GM03348 (cell line): ENCODE measurements at regions not wholly inside any gene's neighbourhood (a gene's known extent, or its start where the extent isn't known, plus 50 kb on each side); places are given as distances from the start of the nearest gene placed in this dataset.

Experiments used
- DNase-seq: peaks from one replicate; pipeline ENCODE4 v3.0.0; 2012; ENCODE audit warnings: low spot score

- no peak for DNase-seq
These were observed 223.8 kb downstream of the TTC32 start for GRCh38 chr2:19677825-19678518.

GRCh38 chr2:19677215-19677777 lies 224.5 kb downstream of the TTC32 start:
- DNase-seq: no peak

- DNase-seq: no peak
These were observed 225.0 kb downstream of the TTC32 start for GRCh38 chr2:19676770-19677169.

DNA sequence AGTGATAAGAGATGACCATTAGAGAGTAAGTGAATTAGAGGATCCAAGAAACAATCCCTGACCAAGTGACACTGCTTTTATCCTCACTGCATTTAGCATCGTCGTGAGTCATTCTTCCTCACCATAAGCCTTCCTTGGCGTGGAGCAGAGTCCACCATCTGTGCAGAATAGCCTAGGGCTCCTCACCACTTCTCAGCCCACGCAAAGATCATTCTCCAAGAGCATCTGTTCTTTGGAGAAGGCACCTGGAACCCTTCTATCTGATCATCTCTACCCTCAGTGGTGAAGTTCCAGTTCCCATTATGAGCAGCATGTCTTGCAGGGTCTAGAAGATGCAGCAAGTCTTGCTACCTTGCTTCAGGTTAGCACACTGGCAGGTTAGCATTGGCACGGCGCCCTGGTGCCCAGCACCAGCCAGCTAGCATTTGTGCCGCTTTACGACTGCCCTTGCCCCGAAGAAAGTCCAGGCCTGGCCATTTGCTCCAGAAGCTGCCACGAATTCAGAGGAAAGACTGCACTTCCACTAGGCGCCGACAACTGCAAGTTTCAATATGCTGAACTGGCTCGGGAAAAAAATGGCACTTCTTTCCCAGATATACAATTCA lies 225.8 kb downstream of the TTC32 start:
- DNase-seq: peak; percentile 80

DNA sequence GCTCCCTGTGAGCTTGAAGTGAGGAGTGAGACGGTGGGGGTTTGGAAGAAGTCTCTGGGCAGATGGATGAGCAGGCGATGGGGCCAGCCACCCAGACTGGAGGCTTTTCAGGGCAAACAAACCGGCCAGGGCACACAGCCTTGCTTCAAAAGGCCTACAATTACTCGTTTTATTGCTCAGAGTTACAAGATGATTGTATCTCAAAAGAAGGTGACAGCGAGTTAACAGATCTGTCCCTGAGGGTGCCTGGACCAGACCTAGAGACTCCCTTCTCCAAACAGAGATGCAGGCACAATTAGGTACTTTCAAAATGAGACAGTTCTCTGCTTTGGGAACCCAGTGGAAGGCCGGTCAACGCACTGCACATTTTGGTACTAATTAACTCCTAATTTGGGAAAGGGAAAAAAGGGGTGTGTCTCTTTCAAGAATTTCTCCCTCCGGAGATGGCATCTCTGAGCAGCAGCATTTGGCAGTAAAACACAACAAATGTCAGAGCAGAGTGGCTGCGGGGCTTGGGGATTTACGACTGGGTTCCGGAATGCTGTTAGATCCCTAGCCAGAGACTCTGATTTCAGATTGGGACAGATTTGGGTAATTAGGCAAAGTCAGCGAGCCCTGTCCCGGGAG lies 226.7 kb downstream of the TTC32 start:
- no peak for DNase-seq

DNA sequence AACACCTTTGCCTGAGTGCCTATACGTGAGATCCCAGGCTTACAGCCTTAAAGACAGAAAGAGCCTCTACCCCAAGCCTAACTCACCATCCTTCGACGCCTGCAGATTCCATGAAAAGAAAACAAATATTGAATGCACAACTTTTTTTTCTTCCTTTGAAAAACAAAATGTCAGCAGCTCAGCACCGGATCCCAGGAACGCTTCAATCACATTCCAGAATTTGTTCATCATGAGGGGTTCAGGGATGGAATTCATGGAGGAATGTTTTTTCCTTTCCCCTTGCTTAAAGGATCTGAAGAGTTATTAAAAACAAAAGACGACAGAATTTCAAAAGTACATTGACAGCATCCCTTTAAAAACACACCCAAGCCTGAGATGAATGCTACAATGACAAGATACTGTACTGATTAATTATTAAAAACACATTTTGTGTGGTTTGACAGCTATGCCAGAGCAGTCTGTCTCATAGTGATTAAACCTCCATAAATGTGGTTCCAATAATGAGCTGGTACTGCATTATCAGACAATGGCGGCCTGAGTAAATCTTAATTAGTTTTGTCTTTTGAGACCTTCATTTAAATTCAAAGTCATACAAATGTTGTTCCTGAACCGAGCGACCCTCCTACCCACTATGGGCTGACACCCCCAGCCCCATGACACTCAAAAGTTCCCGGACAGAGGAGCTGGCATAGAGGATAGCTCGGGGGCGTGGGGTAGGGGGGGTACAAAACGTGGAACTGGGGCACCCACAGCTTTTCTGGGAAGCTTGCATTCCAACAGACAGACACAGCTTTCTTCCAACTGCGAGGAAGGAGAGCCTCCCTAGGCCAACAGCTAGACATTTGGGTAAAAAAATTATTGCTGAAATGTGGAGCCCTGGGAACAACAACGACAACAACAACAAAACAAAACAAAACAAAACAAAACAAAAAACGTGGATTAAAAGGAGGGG lies 227.5 kb downstream of the TTC32 start:
- DNase-seq: peak; percentile 64

GRCh38 chr2:19673213-19673791 lies 228.5 kb downstream of the TTC32 start:
- DNase-seq: peak; percentile 33

- no peak for DNase-seq
These were observed 229.9 kb downstream of the TTC32 start for GRCh38 chr2:19671916-19672315.

GRCh38 chr2:19671311-19671710 lies 230.5 kb downstream of the TTC32 start:
- DNase-seq: no peak

DNA sequence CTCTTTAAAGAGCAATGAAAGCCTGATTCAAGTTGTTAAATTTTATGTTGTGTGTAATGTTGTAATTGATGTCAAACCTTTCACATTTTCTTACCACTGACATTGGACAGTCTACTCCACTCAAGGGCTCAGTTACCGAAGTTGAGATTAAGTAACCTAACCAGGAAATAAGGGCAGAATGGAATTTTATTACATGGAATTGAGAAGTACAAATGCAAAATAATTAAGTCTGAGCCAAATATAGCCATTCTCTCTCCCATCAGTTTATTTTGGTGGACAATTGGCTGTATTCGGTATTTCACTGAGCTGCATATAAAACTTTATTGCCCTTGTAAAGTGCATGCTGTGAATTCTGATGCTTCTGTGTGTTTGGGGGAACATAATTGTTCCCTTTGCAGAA lies 231.5 kb downstream of the TTC32 start:
- no peak for DNase-seq

DNA sequence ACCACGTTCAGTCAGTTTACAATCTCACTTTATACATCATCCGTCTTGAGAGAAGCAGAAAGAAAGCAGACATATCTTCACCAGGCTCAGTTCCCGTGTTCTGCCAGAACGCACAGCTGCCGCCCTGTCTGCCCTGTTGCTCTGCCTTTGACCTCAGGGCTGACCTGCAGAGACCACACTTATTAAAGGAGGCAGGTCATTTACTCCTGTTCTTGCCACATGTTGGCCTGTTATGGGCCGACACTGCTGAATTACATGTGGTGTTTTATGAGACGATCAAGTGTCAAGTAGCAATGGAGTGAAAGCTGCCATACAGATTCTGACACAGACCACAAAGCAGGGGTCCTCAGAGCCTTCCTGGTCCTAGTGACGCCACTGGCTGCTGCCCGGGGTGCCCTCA lies 232.2 kb downstream of the TTC32 start:
- DNase-seq: no peak

DNA sequence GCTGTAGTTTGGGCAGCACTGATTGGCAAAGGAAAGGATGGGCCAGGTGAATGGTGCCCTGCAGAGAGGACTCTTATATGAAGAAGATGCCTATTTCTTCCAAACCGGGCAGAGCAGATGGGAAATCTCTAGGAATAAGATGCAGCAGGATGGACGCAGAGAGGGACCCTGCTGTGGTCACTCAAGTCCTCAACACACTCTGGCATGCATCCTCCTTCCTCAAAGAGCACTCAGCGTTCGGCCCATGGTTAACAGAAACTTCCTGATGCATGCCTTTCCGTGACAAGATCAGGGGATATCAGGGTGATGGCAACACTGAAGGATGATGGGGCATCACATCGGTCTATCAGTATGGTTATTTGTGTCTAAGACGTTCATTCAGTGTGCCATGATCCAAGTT lies 232.7 kb downstream of the TTC32 start:
- DNase-seq: no peak

- DNase-seq: no peak
These were observed 234.2 kb downstream of the TTC32 start for GRCh38 chr2:19667536-19667949.

DNA sequence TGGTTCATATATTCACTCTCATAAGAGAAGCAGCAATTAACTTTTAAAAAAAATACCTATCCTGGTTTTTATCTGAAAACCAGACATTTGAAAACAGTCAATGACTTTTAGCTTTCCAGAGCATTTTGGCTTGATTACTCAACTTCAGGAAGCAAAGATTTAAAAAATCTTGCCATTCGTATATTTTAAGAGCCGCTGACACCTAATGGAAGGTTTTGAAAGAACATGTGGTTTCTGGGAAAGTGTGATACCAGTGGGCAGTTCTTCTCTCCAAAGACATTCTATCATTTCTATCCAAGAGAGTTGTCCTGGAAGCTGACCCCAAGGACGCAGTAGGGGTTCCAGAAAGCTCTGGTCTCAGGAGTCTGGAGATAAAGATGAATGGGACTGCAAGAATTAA lies 234.7 kb downstream of the TTC32 start:
- DNase-seq: peak; percentile 56

DNA sequence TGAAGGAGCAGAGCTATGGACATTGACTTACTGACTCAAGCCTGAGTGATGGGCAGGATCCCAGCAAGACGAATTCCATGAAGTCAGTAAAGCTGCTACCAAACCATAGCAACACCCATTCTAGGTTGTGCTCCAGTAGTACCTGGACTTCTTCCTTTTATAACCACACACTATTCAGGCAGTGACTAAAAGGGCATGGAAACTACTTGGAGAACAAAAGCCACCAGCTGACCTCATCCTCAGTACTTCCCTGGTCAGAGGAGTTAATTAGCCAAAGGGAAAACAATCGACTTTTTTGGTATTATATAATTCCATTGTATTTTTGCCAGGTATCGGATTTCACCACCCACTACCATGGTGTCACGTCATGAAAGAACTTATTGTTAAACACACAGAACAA lies 237.1 kb downstream of the TTC32 start:
- no peak for DNase-seq

GRCh38 chr2:19659024-19659792 lies 242.6 kb downstream of the TTC32 start:
- DNase-seq: no peak

DNA sequence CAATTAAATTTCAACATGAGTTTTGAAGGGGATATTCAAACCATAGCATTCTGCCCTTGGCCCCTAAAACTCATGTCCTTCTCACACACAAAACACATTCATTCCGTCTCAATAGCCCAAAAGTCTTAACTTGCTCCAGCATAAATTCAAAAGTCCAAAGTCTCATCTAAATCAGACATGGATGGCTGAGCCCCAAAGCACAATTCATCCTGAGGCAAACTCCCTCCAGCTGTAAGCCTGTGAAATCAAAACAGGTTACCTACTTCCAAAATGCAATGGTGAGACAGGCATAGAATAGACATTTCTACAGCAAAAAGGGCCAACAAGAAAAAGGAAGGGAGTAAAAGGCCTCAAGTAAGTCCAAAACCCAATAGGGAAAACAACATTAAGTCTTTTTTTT lies 245.8 kb downstream of the TTC32 start:
- DNase-seq: no peak

DNA sequence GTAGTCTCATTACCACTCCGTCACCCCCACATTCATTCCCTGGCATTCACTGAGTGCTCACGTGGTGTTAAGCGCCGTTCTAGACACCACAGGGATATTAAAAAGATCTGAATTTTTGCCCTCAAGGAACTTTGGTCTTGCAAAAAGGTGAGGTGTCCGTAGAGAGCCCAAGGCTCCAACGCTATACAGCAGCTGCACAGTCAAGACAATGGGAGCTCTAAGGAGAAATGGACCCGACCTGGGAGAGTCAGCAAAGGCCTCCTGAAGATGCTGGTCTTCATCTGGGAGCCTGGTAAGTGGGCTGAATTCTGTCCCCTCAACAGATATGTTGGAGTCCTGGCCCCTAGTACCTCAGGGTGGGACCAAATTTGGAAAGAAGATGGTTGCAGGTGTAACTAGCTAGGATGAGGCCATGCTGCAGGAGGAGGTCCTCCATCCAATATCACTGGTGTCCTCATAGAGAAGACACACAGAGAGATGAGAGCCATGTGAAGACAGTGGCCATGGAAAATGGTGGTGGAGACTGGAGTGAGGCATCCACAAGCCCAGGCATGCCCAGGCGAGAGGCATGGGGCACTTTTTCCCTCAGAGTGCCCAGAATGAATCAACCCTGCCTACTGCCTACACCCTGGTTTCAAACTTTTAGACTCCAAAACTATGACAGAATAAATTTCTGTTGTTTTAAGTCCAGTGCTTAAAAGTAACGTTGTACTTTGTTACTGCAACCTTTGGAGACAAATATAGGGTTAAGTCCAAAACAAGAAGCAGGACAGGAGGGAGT lies 247.3 kb downstream of the TTC32 start:
- no peak for DNase-seq

GRCh38 chr2:19653509-19653908 lies 248.3 kb downstream of the TTC32 start:
- no peak for DNase-seq

DNA sequence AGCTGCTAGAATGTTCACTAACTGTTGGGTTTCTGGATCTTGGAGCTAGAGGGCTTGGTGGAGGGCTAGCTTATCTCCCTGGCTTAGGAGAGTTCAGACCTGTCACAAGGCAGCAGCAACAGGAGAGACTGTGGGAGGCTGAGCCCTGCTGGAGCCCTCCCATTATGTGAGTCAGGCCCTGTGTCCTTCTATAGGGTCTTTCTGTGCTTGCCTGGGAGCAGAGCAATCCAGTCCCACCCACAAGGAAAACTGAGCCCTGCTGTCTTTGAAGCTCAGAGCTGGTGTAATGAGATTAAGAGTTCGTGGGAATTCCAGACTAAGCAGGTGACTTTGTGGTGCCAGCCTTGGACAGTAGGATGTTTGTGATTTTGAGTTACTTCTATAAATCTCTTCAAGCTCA lies 249.0 kb downstream of the TTC32 start:
- no peak for DNase-seq
